OCI-LY1 (cell line): ENCODE measurements at regions not wholly inside any gene's neighbourhood (a gene's known extent, or its start where the extent isn't known, plus 50 kb on each side); places are given as distances from the start of the nearest gene placed in this dataset.

ENCODE experiments used
- H2AFZ ChIP-seq: fragments of 200-600 bp; sonication (generic), shearing (Covaris generic); 2 replicates; pipeline ENCODE4 v1.6.0; 2014; ENCODE audit warnings: antibody characterized with exemption, mild to moderate bottlenecking, low read length
- H3F3A ChIP-seq: fragments of 200-600 bp; sonication (generic), shearing (Covaris generic); 2 replicates; pipeline ENCODE4 v1.6.0; 2014; ENCODE audit warnings: mild to moderate bottlenecking, antibody characterized with exemption, low read length, moderate library complexity; ENCODE audit not compliant: insufficient read depth
- H3K27ac ChIP-seq: fragments of 200-600 bp; sonication (generic); 2 replicates; pipeline ENCODE4 v1.5.1; 2014; ENCODE audit warnings: low read length, mixed run types, mild to moderate bottlenecking, low read depth; ENCODE audit not compliant: poor library complexity, severe bottlenecking
- H3K27me3 ChIP-seq: fragments of 200-600 bp; sonication (generic); 2 replicates; pipeline ENCODE4 v1.6.0; 2014; ENCODE audit warnings: antibody characterized with exemption, mild to moderate bottlenecking, low read length, moderate library complexity; ENCODE audit not compliant: insufficient read depth
- H3K36me3 ChIP-seq: fragments of 200-600 bp; sonication (generic); 2 replicates; pipeline ENCODE4 v1.6.1; 2014; ENCODE audit warnings: mild to moderate bottlenecking, antibody characterized with exemption, low read length, moderate library complexity, mixed read lengths; ENCODE audit not compliant: insufficient read depth
- H3K4me1 ChIP-seq: fragments of 200-600 bp; sonication (generic); 2 replicates; pipeline ENCODE4 v1.5.1; 2014; ENCODE audit warnings: mild to moderate bottlenecking, low read length, moderate library complexity; ENCODE audit not compliant: insufficient read depth, severe bottlenecking
- H3K4me2 ChIP-seq: fragments of 200-600 bp; sonication (generic), shearing (Covaris generic); 2 replicates; pipeline ENCODE4 v1.6.1; 2014; ENCODE audit warnings: low read length
- H3K4me3 ChIP-seq: fragments of 200-600 bp; sonication (generic); 2 replicates; pipeline ENCODE4 v1.5.1; 2014; ENCODE audit warnings: low read length, low read depth, mild to moderate bottlenecking, mixed read lengths; ENCODE audit not compliant: poor library complexity, severe bottlenecking
- H3K79me2 ChIP-seq: fragments of 200-600 bp; shearing (Covaris generic); 2 replicates; pipeline ENCODE4 v1.6.1; 2016; ENCODE audit warnings: mixed run types, low read length, mixed read lengths; ENCODE audit not compliant: insufficient read depth
- H3K9ac ChIP-seq: fragments of 200-600 bp; sonication (generic), shearing (Covaris generic); 2 replicates; pipeline ENCODE4 v1.6.1; 2014; ENCODE audit warnings: mild to moderate bottlenecking, low read length, mixed read lengths
- H3K9me2 ChIP-seq: fragments of 200-600 bp; sonication (generic), shearing (Covaris generic); 2 replicates; pipeline ENCODE4 v1.6.1; 2014; ENCODE audit warnings: low read depth, mild to moderate bottlenecking, low read length, mixed read lengths
- H3K9me3 ChIP-seq: fragments of 200-600 bp; shearing (Covaris generic); 2 replicates; pipeline ENCODE4 v1.6.1; 2014; ENCODE audit warnings: low read length, mixed read lengths
- H4K20me1 ChIP-seq: fragments of 200-600 bp; sonication (generic), shearing (Covaris generic); 2 replicates; pipeline ENCODE4 v1.6.0; 2016; ENCODE audit warnings: mild to moderate bottlenecking, low read length; ENCODE audit not compliant: insufficient read depth
- EZH2 ChIP-seq: fragments of 200-600 bp; sonication (generic), shearing (Covaris generic); IDR thresholded peaks from 2 replicates; pipeline ENCODE4 v1.8.0; 2017; ENCODE audit warnings: borderline replicate concordance, mixed run types, mild to moderate bottlenecking, antibody characterized with exemption, low read length, moderate library complexity, mixed read lengths
- TF ChIP-seq, protein P1 (sequence below): fragments of 200-600 bp; sonication (generic), shearing (Covaris generic); IDR thresholded peaks from 2 replicates; pipeline ENCODE4 v1.5.1; 2017; ENCODE audit warnings: mild to moderate bottlenecking, antibody characterized with exemption, low read length, moderate library complexity, mixed read lengths

DNA sequence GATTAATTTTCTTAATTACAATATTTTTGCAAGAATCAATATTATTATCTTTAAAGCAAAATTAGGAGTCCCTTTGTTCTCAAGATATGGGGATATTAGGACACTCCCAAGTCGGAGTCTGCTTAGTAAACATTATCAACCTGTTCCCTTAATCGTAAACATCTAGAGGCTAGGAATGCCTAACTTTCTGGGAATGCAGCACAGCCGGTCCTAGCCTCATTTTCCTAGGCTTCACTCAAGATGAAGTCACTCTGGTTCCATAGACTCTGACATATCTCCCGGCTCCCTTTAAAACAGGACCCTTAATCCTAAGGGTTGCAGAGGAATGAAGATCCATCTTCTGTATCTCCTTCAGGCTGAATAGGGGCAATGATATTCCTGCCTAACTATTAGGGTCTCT, 367.6 kb downstream of the GPM6A start:
- H2AFZ ChIP-seq = no peak overlapping the region
- H3K4me3 ChIP-seq = no peak overlapping the region
- no peaks in the 10 kb centered on the region for H3K9me3 ChIP-seq
- no peaks in the 10 kb centered on the region for H3K79me2 ChIP-seq
- no peak for TF ChIP-seq EZH2
- TF ChIP-seq, protein P1, sequence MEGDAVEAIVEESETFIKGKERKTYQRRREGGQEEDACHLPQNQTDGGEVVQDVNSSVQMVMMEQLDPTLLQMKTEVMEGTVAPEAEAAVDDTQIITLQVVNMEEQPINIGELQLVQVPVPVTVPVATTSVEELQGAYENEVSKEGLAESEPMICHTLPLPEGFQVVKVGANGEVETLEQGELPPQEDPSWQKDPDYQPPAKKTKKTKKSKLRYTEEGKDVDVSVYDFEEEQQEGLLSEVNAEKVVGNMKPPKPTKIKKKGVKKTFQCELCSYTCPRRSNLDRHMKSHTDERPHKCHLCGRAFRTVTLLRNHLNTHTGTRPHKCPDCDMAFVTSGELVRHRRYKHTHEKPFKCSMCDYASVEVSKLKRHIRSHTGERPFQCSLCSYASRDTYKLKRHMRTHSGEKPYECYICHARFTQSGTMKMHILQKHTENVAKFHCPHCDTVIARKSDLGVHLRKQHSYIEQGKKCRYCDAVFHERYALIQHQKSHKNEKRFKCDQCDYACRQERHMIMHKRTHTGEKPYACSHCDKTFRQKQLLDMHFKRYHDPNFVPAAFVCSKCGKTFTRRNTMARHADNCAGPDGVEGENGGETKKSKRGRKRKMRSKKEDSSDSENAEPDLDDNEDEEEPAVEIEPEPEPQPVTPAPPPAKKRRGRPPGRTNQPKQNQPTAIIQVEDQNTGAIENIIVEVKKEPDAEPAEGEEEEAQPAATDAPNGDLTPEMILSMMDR = no peak
- no peaks in the 10 kb centered on the region for H3F3A ChIP-seq
- H4K20me1 ChIP-seq = no peaks in the 10 kb centered on the region
- peaks cover 41% of the 10 kb centered on the region for H3K4me1 ChIP-seq
- H3K36me3 ChIP-seq = no peaks in the 10 kb centered on the region
- H3K9ac ChIP-seq = no peak overlapping the region
- no peaks in the 10 kb centered on the region for H3K27me3 ChIP-seq
- no peak overlapping the region for H3K4me2 ChIP-seq
- H3K9me2 ChIP-seq = no peaks in the 10 kb centered on the region
- H3K27ac ChIP-seq = no peak overlapping the region

DNA sequence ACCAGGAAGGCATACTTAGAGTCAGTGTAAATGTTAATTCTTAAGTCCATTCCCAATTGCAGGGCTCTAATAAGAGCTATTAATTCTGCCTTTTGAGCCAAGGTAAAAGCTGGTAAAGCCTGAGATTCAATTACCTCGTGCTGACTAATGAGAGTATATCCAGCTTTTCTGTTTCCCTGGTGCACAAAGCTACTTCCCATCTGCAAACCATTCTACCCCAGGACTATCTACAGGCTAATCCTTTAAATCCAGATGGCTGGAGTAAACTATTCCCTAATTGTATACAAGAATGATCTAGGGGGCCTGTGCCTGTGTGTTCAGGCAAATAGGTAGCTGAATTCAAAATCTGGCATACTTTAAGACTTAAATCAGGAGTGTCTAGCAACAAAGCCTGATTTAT, 365.0 kb downstream of the GPM6A start:
- Histone ChIP-seq H3K27ac (no peak overlapping the region), H3K9ac (no peak overlapping the region), H3K9me3 (no peaks in the 10 kb centered on the region), H3K9me2 (no peaks in the 10 kb centered on the region), H3F3A (no peaks in the 10 kb centered on the region), H3K4me1 (peaks cover 19% of the 10 kb centered on the region), H3K36me3 (no peaks in the 10 kb centered on the region), H3K4me3 (no peak overlapping the region), H4K20me1 (no peaks in the 10 kb centered on the region), H2AFZ (no peak overlapping the region), H3K27me3 (no peaks in the 10 kb centered on the region), H3K79me2 (no peaks in the 10 kb centered on the region), H3K4me2 (no peak overlapping the region)
- TF ChIP-seq EZH2 = no peak
- TF ChIP-seq, protein P1 = no peak

DNA sequence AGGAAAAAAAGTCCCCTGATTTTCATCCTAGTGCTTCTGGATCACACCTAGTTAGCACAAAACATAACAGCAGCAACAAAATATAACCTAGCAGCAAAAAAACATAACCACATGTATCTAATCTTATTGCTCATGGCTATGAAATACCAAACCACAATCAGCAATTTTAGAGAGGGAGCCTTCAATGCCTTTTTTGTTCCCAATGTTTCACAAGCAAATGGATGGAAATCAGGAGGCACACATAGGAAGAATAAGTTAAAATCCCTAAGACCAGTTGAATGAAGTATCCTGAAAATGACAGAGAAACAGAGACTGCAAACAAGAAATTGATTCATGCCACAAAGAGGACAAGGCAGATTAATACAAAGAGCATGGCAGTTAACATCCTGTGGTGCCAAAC, 361.6 kb downstream of the GPM6A start:
- H3K9ac ChIP-seq = no peak overlapping the region
- H4K20me1 ChIP-seq = no peaks in the 10 kb centered on the region
- TF ChIP-seq, protein P1 = no peak
- TF ChIP-seq EZH2 = no peak
- no peaks in the 10 kb centered on the region for H3K79me2 ChIP-seq
- no peak overlapping the region for H3K4me2 ChIP-seq
- no peaks in the 10 kb centered on the region for H3K36me3 ChIP-seq
- H3K9me3 ChIP-seq = no peaks in the 10 kb centered on the region
- H3K27ac ChIP-seq = no peak overlapping the region
- H3K27me3 ChIP-seq = no peaks in the 10 kb centered on the region
- no peak overlapping the region for H3K4me3 ChIP-seq
- H3F3A ChIP-seq = no peaks in the 10 kb centered on the region
- H3K9me2 ChIP-seq = no peaks in the 10 kb centered on the region
- H2AFZ ChIP-seq = no peak overlapping the region
- H3K4me1 ChIP-seq = no peaks in the 10 kb centered on the region
